Heart left ventricle (tissue), 16 donors: ENCODE measurements at regions not wholly inside any gene's neighbourhood (a gene's known extent, or its start where the extent isn't known, plus 50 kb on each side); places are given as distances from the start of the nearest gene placed in this dataset.
"Not testable (repeated sequence)": the region's sequence is repeated elsewhere in the genome, so short reads cannot be mapped to it uniquely, and the experiment has no call there.

Experiments used
- ATAC-seq, 4 donors: fragments of 200-7000 bp; cut with Tn5 transposase; one replicate each; pipeline ENCODE4 v1.9.1; 2020 to 2022; ENCODE audit warnings: moderate library complexity in 4 of 4, mild to moderate bottlenecking in 3 of 4, moderate number of reproducible peaks in 1 of 4
- DNase-seq, 5 donors: peaks; one replicate each; pipeline ENCODE4 v3.0.0-alpha.2; 2020
- H3K27ac ChIP-seq, 12 donors: fragments of 200-600 bp; sonication (generic) in 4 of 12; one replicate each; pipeline versions ENCODE4 v1.5.0 to v1.8.0; 2016 to 2022; ENCODE audit warnings: mild to moderate bottlenecking in 2 of 12
- H3K27me3 ChIP-seq, 9 donors: fragments of 200-600 bp; sonication (generic) in 2 of 9; one replicate each; pipeline versions ENCODE4 v1.5.1 to v1.8.0; 2016 to 2022; ENCODE audit warnings: mild to moderate bottlenecking in 3 of 9
- H3K36me3 ChIP-seq, 9 donors: fragments of 200-600 bp; sonication (generic) in 2 of 9; one replicate each; pipeline versions ENCODE4 v1.5.0 to v1.8.0; 2018 to 2022; ENCODE audit warnings: mild to moderate bottlenecking in 2 of 9
- H3K4me1 ChIP-seq, 12 donors: fragments of 200-600 bp; sonication (generic) in 4 of 12; one replicate each; pipeline versions ENCODE4 v1.5.0 to v1.8.0; 2016 to 2022; ENCODE audit warnings: mild to moderate bottlenecking in 3 of 12
- H3K4me3 ChIP-seq, 12 donors: fragments of 200-600 bp; sonication (generic) in 4 of 12; one replicate each; pipeline versions ENCODE4 v1.5.0 to v1.8.0; 2017 to 2022; ENCODE audit warnings: mild to moderate bottlenecking in 9 of 12, moderate library complexity in 4 of 12
- H3K9me3 ChIP-seq, 12 donors: fragments of 200-600 bp; sonication (generic) in 4 of 12; one replicate each; pipeline versions ENCODE4 v1.5.0 to v1.8.0; 2016 to 2022; ENCODE audit warnings: mild to moderate bottlenecking in 1 of 12
- CTCF ChIP-seq, 12 donors: fragments of 200-600 bp; sonication (generic) in 4 of 12; IDR thresholded peaks; one replicate each; pipeline versions ENCODE4 v1.5.0 to v1.8.0; 2018 to 2022; ENCODE audit warnings: antibody characterized with exemption in 12 of 12, mild to moderate bottlenecking in 5 of 12
- POLR2A ChIP-seq, 2 donors: fragments of 450-650 bp; IDR thresholded peaks; one replicate each; pipeline ENCODE4 v1.6.1; 2017; ENCODE audit warnings: antibody characterized with exemption in 2 of 2, mild to moderate bottlenecking in 2 of 2, moderate library complexity in 2 of 2
- WGBS, 4 donors: extraction: QIAGEN DNeasy Blood & Tissue Kit in 2 of 4; methylation state at CpG; one replicate each; pipeline versions ENCODE4 v1.1.5 to v1.1.7; 2013 to 2018; 5-methylcytosine and 5-hydroxymethylcytosine counted together
- intact Hi-C, 10 donors: fragments of 100-400 bp; cut with DNase I; formaldehyde crosslinking; loops; one replicate each; pipeline versions ENCODE4 v1.11.1 to v1.14.2; 2022
- donor health status: ischemic (EF 13 %, LVEDD 7.1; RV severe dilation, severe dysfunction).
- donor health status: healthy with polysubstance abuse.
- donor health status: DM: no; HTN: yes; CAD: no.
- donor health status: DM: no; HTN: no; CAD: no.
- donor health status: ischemic (EF 25% LVEDD 6.9; RV normal size, moderate dysfunction).
- donor health status: ischemic (EF 25% LVEDD 5.7; RV mildly dilated, moderate dysfunction).
- donor health status: healthy.
- donor health status: DM: yes; HTN: yes; CAD: no.
- donor health status: ischemic (EF 35%, LVEDD 5.7; RV mildly dilated, moderate dysfunction).
- donor health status: nonischemic (EF 11% LVEDD 7.7; RV severe dilation, severe dysfunction).
- donor health status: DM: yes; HTN: yes; CAD: no.
- donor health status: PGD.
- donor health status: ischemic (EF 29% LVEDD 5.4; RV normal size, mild dysfunction).
- donor health status: nonischemic (EF 23%, LVEDD 6.1; RV moderate dilation, normal function).

- intact Hi-C loops = no loop called here
- Histone ChIP-seq H3K27ac (no peak overlapping the region), H3K4me1 (peaks cover 0 to 10% (median 0%) of the 10 kb centered on the region in 12 donors), H3K27me3 (no peaks in the 10 kb centered on the region), H3K9me3 (no peaks in the 10 kb centered on the region), H3K36me3 (no peaks in the 10 kb centered on the region), H3K4me3 (no peak overlapping the region)
- WGBS, 4 donors = 57 to 60% (median 59%) methylated on average over 3 of the region's 3 CpGs
- DNase-seq (no peak), ATAC-seq (no peak)
- TF ChIP-seq CTCF (IDR thresholded peaks at IDR 0.05) (no peak), POLR2A (IDR thresholded peaks at IDR 0.05) (no peak)
Measured at GRCh38 chr14:30195941-30196340, 268.3 kb upstream of the PRKD1 start.

- Histone ChIP-seq H3K4me1 (peaks cover 0 to 10% (median 0%) of the 10 kb centered on the region in 12 donors), H3K36me3 (no peaks in the 10 kb centered on the region), H3K27ac (no peak overlapping the region), H3K4me3 (no peak overlapping the region), H3K27me3 (no peaks in the 10 kb centered on the region), H3K9me3 (no peaks in the 10 kb centered on the region)
- no peak for ATAC-seq
- intact Hi-C loops = no loop called here
- no peak for DNase-seq
- TF ChIP-seq CTCF (IDR thresholded peaks at IDR 0.05) (no peak), POLR2A (IDR thresholded peaks at IDR 0.05) (no peak)
- WGBS, 4 donors = 79 to 92% (median 87%) methylated on average over 2 of the region's 2 CpGs
Measured at GRCh38 chr14:30196861-30197260, 269.2 kb upstream of the PRKD1 start.

GRCh38 chr14:30198720-30199119 lies 271.1 kb upstream of the PRKD1 start:
- intact Hi-C loops = not testable (repeated sequence)

GRCh38 chr14:30204431-30204980 lies 276.9 kb upstream of the PRKD1 start:
- Histone ChIP-seq H3K9me3 (no peaks in the 10 kb centered on the region), H3K4me1 (no peaks in the 10 kb centered on the region), H3K27ac (no peak overlapping the region), H3K4me3 (no peak overlapping the region), H3K27me3 (no peaks in the 10 kb centered on the region), H3K36me3 (no peaks in the 10 kb centered on the region)
- intact Hi-C loops = no loop called here
- DNase-seq (no peak), ATAC-seq (no peak)
- 88 to 97% (median 91%) methylated on average over 2 of the region's 2 CpGs for WGBS, 4 donors
- no peak for TF ChIP-seq POLR2A (IDR thresholded peaks at IDR 0.05)
- no peak for TF ChIP-seq CTCF (IDR thresholded peaks at IDR 0.05)

More at GRCh38 chr14:30198720-30199119, 271.1 kb upstream of the PRKD1 start:
- ATAC-seq, DNase-seq, H3K36me3 ChIP-seq, H3K9me3 ChIP-seq, H3K27me3 ChIP-seq, H3K4me3 ChIP-seq, H3K27ac ChIP-seq, H3K4me1 ChIP-seq: not testable (repeated sequence)
- WGBS, 4 donors = 64 to 78% (median 71%) methylated on average over 3 of the region's 3 CpGs

- Histone ChIP-seq H3K27ac (no peak overlapping the region), H3K9me3 (no peaks in the 10 kb centered on the region), H3K4me1 (no peaks in the 10 kb centered on the region), H3K36me3 (no peaks in the 10 kb centered on the region), H3K4me3 (no peak overlapping the region), H3K27me3 (peaks cover 0 to 5% (median 0%) of the 10 kb centered on the region in 9 donors)
- TF ChIP-seq CTCF (IDR thresholded peaks at IDR 0.05) = no peak
- no peak for TF ChIP-seq POLR2A (IDR thresholded peaks at IDR 0.05)
- intact Hi-C loops = no loop called here
- ATAC-seq (no peak), DNase-seq (no peak)
- 66 to 78% (median 71%) methylated on average over 1 of the region's 1 CpG for WGBS, 4 donors
Measured at GRCh38 chr14:30209136-30209535, 281.5 kb upstream of the PRKD1 start.
